HUES48 (cell line): ENCODE measurements at regions not wholly inside any gene's neighbourhood (a gene's known extent, or its start where the extent isn't known, plus 50 kb on each side); places are given as distances from the start of the nearest gene placed in this dataset.

ENCODE experiments used
- H3K27ac ChIP-seq: one replicate; pipeline ENCODE4 v1.7.0; 2013; ENCODE audit warnings: low read depth, low read length, inconsistent platforms
- H3K27me3 ChIP-seq: 2 replicates; pipeline ENCODE4 v1.6.1; 2013; ENCODE audit warnings: mild to moderate bottlenecking, low read length; ENCODE audit not compliant: control insufficient read depth, insufficient read depth
- H3K36me3 ChIP-seq: 2 replicates; pipeline ENCODE4 v1.6.1; 2013; ENCODE audit warnings: low read length; ENCODE audit not compliant: control insufficient read depth, insufficient read depth
- H3K4me1 ChIP-seq: 2 replicates; pipeline ENCODE4 v1.6.1; 2013; ENCODE audit warnings: mild to moderate bottlenecking, low read length; ENCODE audit not compliant: control insufficient read depth, insufficient read depth
- H3K4me3 ChIP-seq: 2 replicates; pipeline ENCODE4 v1.5.1; 2013; ENCODE audit warnings: mild to moderate bottlenecking, low read depth, low read length
- H3K9ac ChIP-seq: 2 replicates; pipeline ENCODE4 v1.6.1; 2013; ENCODE audit warnings: mild to moderate bottlenecking, low read depth, low read length, moderate library complexity
- H3K9me3 ChIP-seq: 2 replicates; pipeline ENCODE4 v1.6.1; 2013; ENCODE audit warnings: low read length; ENCODE audit not compliant: control insufficient read depth, insufficient read depth

- peaks cover 16% of the 10 kb centered on the region for H3K4me1 ChIP-seq
- H3K27ac ChIP-seq, result no peak overlapping the region
- no peaks in the 10 kb centered on the region for H3K9me3 ChIP-seq
- H3K36me3 ChIP-seq, result no peaks in the 10 kb centered on the region
- H3K27me3 ChIP-seq, result peaks cover 15% of the 10 kb centered on the region
- H3K9ac ChIP-seq, result no peak overlapping the region
- H3K4me3 ChIP-seq, result peak overlapping the region; percentile 76
Observed at GRCh38 chr2:177147834-177148445, 64.7 kb upstream of the HNRNPA3 start.

DNA sequence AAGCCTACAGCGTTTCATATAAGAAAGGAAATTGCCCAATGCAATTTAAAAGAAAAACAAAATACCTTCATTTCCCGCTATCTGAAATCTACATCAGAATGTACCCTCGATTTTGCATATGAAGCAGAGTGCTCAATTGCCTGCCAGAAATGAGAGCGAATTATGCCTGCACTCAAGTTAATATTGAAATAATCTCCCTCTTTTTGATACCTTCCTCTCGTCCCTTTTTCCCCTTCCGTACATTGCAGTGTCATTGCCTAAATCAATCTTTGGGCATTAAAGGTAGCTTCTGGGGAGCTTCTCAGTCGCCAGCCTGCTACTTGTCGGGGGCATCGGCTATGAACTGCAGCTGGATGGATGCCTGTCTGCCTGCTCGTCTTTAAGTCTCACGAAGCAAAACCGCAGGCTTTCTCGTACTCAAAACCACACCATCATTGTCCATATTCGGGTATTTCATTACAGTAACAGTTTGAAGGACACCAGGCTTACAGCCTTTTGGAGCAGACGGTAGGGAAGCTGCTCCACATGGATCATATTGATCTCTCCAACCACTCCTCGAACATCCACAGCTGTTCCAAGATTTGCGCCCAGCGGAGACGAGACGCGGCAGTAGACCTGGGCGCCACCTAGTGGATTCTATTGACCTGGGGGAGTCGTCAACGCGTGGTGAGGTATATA, 64.0 kb upstream of the HNRNPA3 start:
- Histone ChIP-seq H3K9me3 (no peaks in the 10 kb centered on the region), H3K27me3 (peaks cover 15% of the 10 kb centered on the region), H3K36me3 (no peaks in the 10 kb centered on the region), H3K9ac (no peak overlapping the region), H3K27ac (no peak overlapping the region), H3K4me1 (peaks cover 16% of the 10 kb centered on the region), H3K4me3 (peak overlapping the region; percentile 76)

DNA sequence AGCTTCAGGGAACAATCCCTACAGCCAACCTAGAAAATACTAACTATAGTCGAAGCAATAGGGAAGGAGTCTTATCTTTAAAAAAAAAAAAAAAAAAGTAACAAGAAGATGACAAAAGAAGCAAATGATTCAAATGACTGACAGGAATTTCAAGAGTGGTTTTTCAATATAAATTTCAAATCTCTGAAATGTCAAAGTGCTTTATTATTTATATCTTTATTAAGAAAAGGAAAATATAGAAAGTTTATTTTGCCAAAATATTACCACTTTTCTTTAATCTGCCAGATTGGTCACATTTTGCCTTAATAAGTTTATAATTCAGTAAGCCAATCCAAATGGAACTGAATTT, 63.5 kb upstream of the HNRNPA3 start:
- H3K4me1 ChIP-seq, result peaks cover 16% of the 10 kb centered on the region
- H3K27me3 ChIP-seq, result peaks cover 15% of the 10 kb centered on the region
- no peak overlapping the region for H3K9ac ChIP-seq
- H3K4me3 ChIP-seq, result peak overlapping the region; percentile 76
- no peaks in the 10 kb centered on the region for H3K36me3 ChIP-seq
- no peak overlapping the region for H3K27ac ChIP-seq
- no peaks in the 10 kb centered on the region for H3K9me3 ChIP-seq

DNA sequence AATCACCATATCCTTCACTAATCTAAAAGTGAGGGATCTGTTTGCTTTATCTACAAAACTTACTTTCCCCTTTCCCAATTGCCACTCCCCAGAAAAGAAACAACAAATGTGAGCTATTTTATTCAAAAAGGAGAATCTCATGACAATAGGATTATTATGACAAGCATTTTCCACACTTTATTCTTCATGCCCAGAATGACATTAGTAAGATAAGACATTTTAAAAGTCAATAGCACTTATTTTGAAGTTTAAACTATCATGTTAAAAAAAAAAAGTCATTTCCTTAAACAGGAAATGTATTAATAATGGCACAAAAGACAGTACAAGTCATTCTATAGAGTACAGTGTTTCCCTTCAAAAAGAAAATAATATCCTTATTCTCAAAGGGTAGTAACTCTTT, 58.8 kb upstream of the HNRNPA3 start:
- no peak overlapping the region for H3K9ac ChIP-seq
- H3K4me3 ChIP-seq, result no peak overlapping the region
- H3K9me3 ChIP-seq, result no peaks in the 10 kb centered on the region
- H3K4me1 ChIP-seq, result no peaks in the 10 kb centered on the region
- peaks cover under 1% of the 10 kb centered on the region for H3K27me3 ChIP-seq
- no peak overlapping the region for H3K27ac ChIP-seq
- H3K36me3 ChIP-seq, result no peaks in the 10 kb centered on the region

GRCh38 chr2:177154809-177155208, 57.8 kb upstream of the HNRNPA3 start:
- no peaks in the 10 kb centered on the region; the same call in 1 of the 2 replicates for H3K27me3 ChIP-seq
- H3K4me3 ChIP-seq, result no peak overlapping the region
- H3K36me3 ChIP-seq, result no peaks in the 10 kb centered on the region
- no peak overlapping the region for H3K27ac ChIP-seq
- H3K9ac ChIP-seq, result no peak overlapping the region
- H3K9me3 ChIP-seq, result no peaks in the 10 kb centered on the region
- no peaks in the 10 kb centered on the region for H3K4me1 ChIP-seq

DNA sequence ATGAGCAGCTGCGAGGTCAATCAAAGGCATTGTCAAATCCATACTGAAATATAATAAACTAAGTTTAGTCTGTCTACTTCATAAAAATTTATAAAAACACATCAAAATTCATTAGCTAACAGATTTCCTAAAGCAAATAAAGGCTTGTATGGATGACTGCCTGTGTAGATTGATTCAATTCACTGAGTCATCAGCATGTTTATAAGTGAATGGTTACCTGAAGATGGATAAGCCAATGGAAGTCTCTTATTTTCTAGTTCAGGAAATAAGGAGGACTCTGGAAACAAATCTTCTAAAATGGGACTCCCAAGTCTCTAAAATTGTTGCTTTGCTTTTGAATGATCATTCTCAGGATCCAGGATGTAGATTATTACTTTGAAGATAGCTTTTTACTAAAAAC, 57.0 kb upstream of the HNRNPA3 start:
- Histone ChIP-seq H3K27ac (no peak overlapping the region), H3K4me3 (no peak overlapping the region), H3K4me1 (no peaks in the 10 kb centered on the region), H3K36me3 (no peaks in the 10 kb centered on the region), H3K27me3 (no peaks in the 10 kb centered on the region; the same call in 1 of the 2 replicates), H3K9ac (no peak overlapping the region), H3K9me3 (no peaks in the 10 kb centered on the region)

DNA sequence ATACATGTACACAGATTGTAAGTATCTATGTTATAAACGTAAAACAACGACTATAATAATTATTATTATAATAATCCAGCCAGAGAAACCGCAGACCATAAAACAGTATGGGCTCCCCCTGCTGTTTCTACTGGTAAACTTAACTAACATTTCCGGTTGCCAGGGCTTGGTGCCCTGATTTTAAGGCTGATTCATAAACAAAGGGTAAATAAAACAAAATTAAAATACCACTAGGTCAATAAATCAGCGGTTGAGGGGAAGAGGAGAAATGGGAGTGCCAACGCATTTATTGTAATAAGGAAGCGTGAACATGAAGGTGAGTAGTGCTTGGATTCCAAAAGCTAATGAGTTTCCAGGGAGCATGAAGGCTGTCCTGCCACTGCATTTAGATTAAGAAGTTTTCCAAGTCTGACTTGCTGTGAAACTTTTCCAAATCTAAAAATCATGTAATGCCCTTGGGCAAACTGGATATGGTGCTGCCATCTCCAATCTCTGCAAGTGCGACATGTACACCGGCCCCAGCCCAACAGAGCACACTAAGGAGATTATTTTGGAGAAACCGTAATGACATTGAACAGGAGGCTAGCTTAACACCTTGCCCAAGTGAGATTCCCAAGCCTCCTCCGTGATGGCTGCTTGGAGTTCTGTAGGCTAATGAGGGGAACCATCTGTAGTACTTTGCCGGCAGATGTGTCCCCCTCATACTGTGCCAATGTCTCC, 50.7 kb upstream of the HNRNPA3 start:
- Histone ChIP-seq H3K27me3 (no peaks in the 10 kb centered on the region), H3K36me3 (no peaks in the 10 kb centered on the region), H3K4me1 (peaks cover 29% of the 10 kb centered on the region), H3K9me3 (no peaks in the 10 kb centered on the region), H3K27ac (no peak overlapping the region), H3K4me3 (no peak overlapping the region), H3K9ac (no peak overlapping the region)
